ENCODE measurements at regions not wholly inside any gene's neighbourhood (a gene's known extent, or its start where the extent isn't known, plus 50 kb on each side); places are given as distances from the start of the nearest gene placed in this dataset.

DNA sequence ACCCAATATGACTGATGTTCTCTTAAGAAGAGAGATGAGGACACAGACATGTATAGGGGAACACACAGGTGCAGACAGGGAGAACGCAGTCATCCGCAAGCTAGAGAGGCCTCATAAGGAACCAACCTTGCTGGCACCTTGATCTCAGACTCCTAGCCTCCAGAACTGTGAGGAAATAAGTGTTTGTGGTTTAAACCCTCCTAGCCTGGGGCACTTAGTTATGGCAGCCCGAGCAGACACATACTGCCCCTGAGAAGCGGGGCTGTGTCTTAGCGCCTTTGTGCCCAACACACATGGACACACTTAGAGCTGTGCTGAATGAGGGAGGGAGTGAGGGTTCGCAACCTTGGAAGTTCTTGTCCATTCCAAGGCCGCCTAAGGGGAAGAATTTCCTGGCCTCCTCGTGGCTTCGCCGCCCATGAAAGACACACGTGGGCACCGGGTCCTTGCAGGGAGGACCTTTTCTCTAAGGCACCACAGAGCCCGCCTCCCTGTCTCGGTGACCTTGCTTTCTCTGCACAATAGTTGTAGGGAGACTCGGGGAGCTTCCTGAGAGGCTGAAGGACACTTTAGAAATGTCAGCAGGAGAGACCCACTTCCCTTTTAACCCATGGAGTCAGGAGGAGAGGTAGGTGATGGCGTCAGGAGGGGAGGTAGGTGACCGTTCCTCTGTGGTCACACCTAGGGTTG lies 224.5 kb upstream of the HDAC4 start:
- TF ChIP-seq POLR2A (IDR thresholded peaks at IDR 0.05) (no peak), EP300 (IDR thresholded peaks at IDR 0.05) (no peak)
- TF ChIP-seq, protein P1, sequence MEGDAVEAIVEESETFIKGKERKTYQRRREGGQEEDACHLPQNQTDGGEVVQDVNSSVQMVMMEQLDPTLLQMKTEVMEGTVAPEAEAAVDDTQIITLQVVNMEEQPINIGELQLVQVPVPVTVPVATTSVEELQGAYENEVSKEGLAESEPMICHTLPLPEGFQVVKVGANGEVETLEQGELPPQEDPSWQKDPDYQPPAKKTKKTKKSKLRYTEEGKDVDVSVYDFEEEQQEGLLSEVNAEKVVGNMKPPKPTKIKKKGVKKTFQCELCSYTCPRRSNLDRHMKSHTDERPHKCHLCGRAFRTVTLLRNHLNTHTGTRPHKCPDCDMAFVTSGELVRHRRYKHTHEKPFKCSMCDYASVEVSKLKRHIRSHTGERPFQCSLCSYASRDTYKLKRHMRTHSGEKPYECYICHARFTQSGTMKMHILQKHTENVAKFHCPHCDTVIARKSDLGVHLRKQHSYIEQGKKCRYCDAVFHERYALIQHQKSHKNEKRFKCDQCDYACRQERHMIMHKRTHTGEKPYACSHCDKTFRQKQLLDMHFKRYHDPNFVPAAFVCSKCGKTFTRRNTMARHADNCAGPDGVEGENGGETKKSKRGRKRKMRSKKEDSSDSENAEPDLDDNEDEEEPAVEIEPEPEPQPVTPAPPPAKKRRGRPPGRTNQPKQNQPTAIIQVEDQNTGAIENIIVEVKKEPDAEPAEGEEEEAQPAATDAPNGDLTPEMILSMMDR (IDR thresholded peaks at IDR 0.05), result no peak

Data from tibial nerve (tissue), 4 donors.